Fibroblast of the aortic adventitia (primary cell): ENCODE measurements at regions not wholly inside any gene's neighbourhood (a gene's known extent, or its start where the extent isn't known, plus 50 kb on each side); places are given as distances from the start of the nearest gene placed in this dataset.

Experiments used
- DNase-seq: peaks from one replicate; pipeline ENCODE4 v3.0.0-alpha.2; 2010; ENCODE audit warnings: low read depth
- H3K4me3 ChIP-seq: 2 replicates; pipeline ENCODE4 v1.5.1; 2011; ENCODE audit warnings: low read depth, mild to moderate bottlenecking, control low read depth, low read length, moderate library complexity
- TF ChIP-seq, protein P1 (sequence below): IDR thresholded peaks from 2 replicates; pipeline ENCODE4 v1.5.1; 2011; ENCODE audit warnings: mild to moderate bottlenecking, low read length, control low read depth, inconsistent platforms; ENCODE audit not compliant: insufficient read depth

- no peak overlapping the region for H3K4me3 ChIP-seq
- no peak for DNase-seq
- TF ChIP-seq, protein P1, sequence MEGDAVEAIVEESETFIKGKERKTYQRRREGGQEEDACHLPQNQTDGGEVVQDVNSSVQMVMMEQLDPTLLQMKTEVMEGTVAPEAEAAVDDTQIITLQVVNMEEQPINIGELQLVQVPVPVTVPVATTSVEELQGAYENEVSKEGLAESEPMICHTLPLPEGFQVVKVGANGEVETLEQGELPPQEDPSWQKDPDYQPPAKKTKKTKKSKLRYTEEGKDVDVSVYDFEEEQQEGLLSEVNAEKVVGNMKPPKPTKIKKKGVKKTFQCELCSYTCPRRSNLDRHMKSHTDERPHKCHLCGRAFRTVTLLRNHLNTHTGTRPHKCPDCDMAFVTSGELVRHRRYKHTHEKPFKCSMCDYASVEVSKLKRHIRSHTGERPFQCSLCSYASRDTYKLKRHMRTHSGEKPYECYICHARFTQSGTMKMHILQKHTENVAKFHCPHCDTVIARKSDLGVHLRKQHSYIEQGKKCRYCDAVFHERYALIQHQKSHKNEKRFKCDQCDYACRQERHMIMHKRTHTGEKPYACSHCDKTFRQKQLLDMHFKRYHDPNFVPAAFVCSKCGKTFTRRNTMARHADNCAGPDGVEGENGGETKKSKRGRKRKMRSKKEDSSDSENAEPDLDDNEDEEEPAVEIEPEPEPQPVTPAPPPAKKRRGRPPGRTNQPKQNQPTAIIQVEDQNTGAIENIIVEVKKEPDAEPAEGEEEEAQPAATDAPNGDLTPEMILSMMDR: no peak
Observed at GRCh38 chr3:72375237-72376076, 472.8 kb downstream of the SHQ1 start.

GRCh38 chr3:72373139-72373538, 475.1 kb downstream of the SHQ1 start:
- no peak overlapping the region for H3K4me3 ChIP-seq
- TF ChIP-seq, protein P1: no peak
- no peak for DNase-seq

GRCh38 chr3:72372161-72372560, 476.1 kb downstream of the SHQ1 start:
- TF ChIP-seq, protein P1: no peak
- no peak overlapping the region for H3K4me3 ChIP-seq
- no peak for DNase-seq

GRCh38 chr3:72371431-72371830, 476.8 kb downstream of the SHQ1 start:
- TF ChIP-seq, protein P1: no peak
- DNase-seq: no peak
- no peak overlapping the region for H3K4me3 ChIP-seq

GRCh38 chr3:72370947-72371346, 477.3 kb downstream of the SHQ1 start:
- no peak overlapping the region for H3K4me3 ChIP-seq
- TF ChIP-seq, protein P1: no peak
- DNase-seq: no peak

DNA sequence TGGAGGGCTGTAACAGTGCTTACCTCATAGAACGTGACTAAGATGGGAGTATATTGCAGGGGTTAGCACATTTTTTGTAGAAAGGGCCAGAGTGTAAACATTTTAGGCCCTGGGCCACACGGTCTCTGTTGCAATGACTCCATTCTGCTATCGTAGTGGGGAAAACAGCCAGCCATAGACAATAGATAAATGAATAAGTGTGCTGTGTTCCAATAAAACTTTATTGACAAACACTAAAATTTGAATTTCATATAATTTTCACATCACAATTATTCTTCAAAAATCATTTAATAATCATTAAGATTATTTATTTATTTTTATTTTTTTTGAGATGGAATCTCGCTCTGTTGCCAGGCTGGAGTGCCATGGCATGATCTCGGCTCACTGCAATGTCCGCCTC, 478.6 kb downstream of the SHQ1 start:
- H3K4me3 ChIP-seq: no peak overlapping the region
- TF ChIP-seq, protein P1: no peak
- no peak for DNase-seq

- DNase-seq: no peak
- TF ChIP-seq, protein P1: no peak
- H3K4me3 ChIP-seq: no peak overlapping the region
Observed at GRCh38 chr3:72368331-72368975, 479.8 kb downstream of the SHQ1 start.
